ENCODE measurements at regions not wholly inside any gene's neighbourhood (a gene's known extent, or its start where the extent isn't known, plus 50 kb on each side); places are given as distances from the start of the nearest gene placed in this dataset.

DNA sequence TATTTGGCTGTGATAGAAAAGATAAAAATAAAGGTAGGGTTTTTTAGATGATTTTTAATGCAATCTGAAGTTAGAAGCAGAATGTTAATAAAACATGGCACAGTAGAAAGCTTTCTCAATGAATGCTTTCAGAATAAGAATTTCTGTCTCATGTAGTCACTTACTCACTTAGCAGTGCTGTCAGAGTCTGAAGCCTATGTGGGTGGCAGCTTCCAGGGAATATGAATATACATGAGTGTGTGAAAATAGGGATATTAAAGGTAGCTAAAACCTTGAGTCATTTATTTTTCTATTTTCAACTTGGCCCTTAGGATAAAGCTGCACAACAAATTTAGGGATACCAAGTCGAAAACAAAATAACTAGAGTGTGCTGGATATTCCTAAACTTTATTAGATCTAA lies 427.9 kb downstream of the AEBP2 start:
- no peak for DNase-seq (ENCODE audit: extremely low read depth in 1 of 4, low spot score in 3 of 4)
- Histone ChIP-seq H3K79me2 (ENCODE audit: control insufficient read depth, insufficient read depth, low read length) (no peaks in the 10 kb centered on the region), H3K9me1 (ENCODE audit: control insufficient read depth, insufficient read depth, low read length) (no peaks in the 10 kb centered on the region), H3K9me3 (replicated peaks; ENCODE audit: control insufficient read depth, insufficient read depth, low read depth, low read length) (no peaks in the 10 kb centered on the region), H3K4me1 (replicated peaks in 1 of 2; ENCODE audit: control insufficient read depth in 2 of 2, insufficient read depth in 2 of 2, low read length in 2 of 2) (no peaks in the 10 kb centered on the region), H3K9ac (ENCODE audit: insufficient read depth in 1 of 2, low read depth in 2 of 2, low read length in 2 of 2) (no peak overlapping the region), H4K20me1 (replicated peaks; ENCODE audit: control insufficient read depth, insufficient read depth, low read length) (no peaks in the 10 kb centered on the region), H3K27ac (ENCODE audit: extremely low read depth, low read depth, low read length) (no peak overlapping the region), H3K4me3 (no peak overlapping the region), H2AFZ (ENCODE audit: low read depth, low read length) (no peak overlapping the region), H3K27me3 (ENCODE audit: control insufficient read depth in 2 of 2, insufficient read depth in 2 of 2, low read length in 2 of 2) (no peaks in the 10 kb centered on the region), H3K4me2 (ENCODE audit: insufficient read depth, low read length) (no peak overlapping the region), H3K36me3 (ENCODE audit: control insufficient read depth, insufficient read depth, low read length) (no peaks in the 10 kb centered on the region)
- ATAC-seq, result no peak
- TF ChIP-seq NR4A1 (CRISPR knock-in tag; IDR thresholded peaks at IDR 0.05) (no peak), NR4A1 (tag; IDR thresholded peaks at IDR 0.05) (no peak), ZEB2 (IDR thresholded peaks at IDR 0.05) (no peak), MECOM (CRISPR knock-in tag; IDR thresholded peaks at IDR 0.05) (no peak), ZNF316 (IDR thresholded peaks at IDR 0.05) (no peak), ZNF407 (IDR thresholded peaks at IDR 0.05; ENCODE audit: low read depth) (no peak), PYGO2 (tag; IDR thresholded peaks at IDR 0.05) (no peak), CGGBP1 (CRISPR knock-in tag; IDR thresholded peaks at IDR 0.05) (no peak), VEZF1 (CRISPR knock-in tag; IDR thresholded peaks at IDR 0.05) (no peak), ZNF696 (CRISPR knock-in tag; conservative IDR thresholded peaks at IDR 0.05) (no peak)
- no peak for FAIRE-seq
- no TSS peak for BruUV-seq (replicated peaks)
- ChIA-PET POLR2A (no interaction called here), CTCF (ENCODE audit: low intra/inter-chr PET ratio) (no interaction called here)
- in situ Hi-C loops (cut with MboI) (no loop called here), intact Hi-C loops (cut with micrococcal nuclease) (no loop called here)
- WGBS (ENCODE audit: insufficient coverage, low coverage, missing lambda C conversion rate), result 0% methylated on average over 1 of the region's 1 CpG

All from K562 (cell line).